HCT116 (cell line): ENCODE measurements at regions not wholly inside any gene's neighbourhood (a gene's known extent, or its start where the extent isn't known, plus 50 kb on each side); places are given as distances from the start of the nearest gene placed in this dataset.

ENCODE experiments used
- EZH2 ChIP-seq: fragments of 200-600 bp; sonication (generic); IDR thresholded peaks from 2 replicates; pipeline ENCODE4 v1.6.1; 2017; ENCODE audit warnings: antibody characterized with exemption, mixed run types
- EZH2phosphoT487 ChIP-seq: fragments of 200-600 bp; IDR thresholded peaks from 2 replicates; pipeline ENCODE4 v1.6.1; 2018; ENCODE audit warnings: antibody characterized with exemption, borderline replicate concordance
- POLR2AphosphoS5 ChIP-seq: IDR thresholded peaks from 2 replicates; pipeline ENCODE4 v1.6.1; 2011; ENCODE audit warnings: mild to moderate bottlenecking, low read depth, low read length, moderate library complexity
- TF ChIP-seq, protein P1 (sequence below), 3 experiments: fragments of 200-600 bp in 1 of 3; sonication (generic) in 1 of 3; IDR thresholded peaks in 2 of 3; conservative IDR thresholded peaks in 1 of 3; 2 replicates each; pipeline ENCODE4 v1.5.1; 2012 to 2017; ENCODE audit warnings: low read depth in 2 of 3, low read length in 2 of 3, antibody characterized with exemption in 1 of 3, borderline replicate concordance in 1 of 3, control low read depth in 1 of 3, mild to moderate bottlenecking in 1 of 3, mixed read lengths in 1 of 3, mixed run types in 1 of 3, moderate library complexity in 1 of 3; ENCODE audit not compliant: insufficient read depth in 1 of 3

DNA sequence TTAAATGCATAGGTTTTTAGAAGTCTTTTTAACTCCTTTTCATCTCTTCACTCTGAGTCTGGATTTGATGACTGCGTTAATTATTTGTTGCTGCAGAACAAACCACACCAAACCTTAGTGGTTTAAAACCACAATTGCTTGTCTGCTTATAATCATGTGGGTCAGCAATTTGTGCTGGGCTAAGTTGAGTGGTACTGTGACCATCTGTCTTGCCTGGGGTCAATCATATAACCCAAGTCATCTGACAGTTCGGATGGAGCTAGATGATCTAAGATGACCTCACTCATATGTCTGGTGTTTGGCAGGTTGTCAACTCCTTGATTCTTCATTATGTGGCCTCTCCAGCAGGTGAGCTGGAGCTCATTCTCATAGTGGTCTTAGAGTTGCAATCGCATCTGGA is 219.1 kb upstream of the ELAVL2 start:
- no peak for TF ChIP-seq EZH2phosphoT487
- TF ChIP-seq POLR2AphosphoS5: no peak
- TF ChIP-seq EZH2: no peak
- TF ChIP-seq, protein P1, sequence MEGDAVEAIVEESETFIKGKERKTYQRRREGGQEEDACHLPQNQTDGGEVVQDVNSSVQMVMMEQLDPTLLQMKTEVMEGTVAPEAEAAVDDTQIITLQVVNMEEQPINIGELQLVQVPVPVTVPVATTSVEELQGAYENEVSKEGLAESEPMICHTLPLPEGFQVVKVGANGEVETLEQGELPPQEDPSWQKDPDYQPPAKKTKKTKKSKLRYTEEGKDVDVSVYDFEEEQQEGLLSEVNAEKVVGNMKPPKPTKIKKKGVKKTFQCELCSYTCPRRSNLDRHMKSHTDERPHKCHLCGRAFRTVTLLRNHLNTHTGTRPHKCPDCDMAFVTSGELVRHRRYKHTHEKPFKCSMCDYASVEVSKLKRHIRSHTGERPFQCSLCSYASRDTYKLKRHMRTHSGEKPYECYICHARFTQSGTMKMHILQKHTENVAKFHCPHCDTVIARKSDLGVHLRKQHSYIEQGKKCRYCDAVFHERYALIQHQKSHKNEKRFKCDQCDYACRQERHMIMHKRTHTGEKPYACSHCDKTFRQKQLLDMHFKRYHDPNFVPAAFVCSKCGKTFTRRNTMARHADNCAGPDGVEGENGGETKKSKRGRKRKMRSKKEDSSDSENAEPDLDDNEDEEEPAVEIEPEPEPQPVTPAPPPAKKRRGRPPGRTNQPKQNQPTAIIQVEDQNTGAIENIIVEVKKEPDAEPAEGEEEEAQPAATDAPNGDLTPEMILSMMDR (IDR thresholded peaks at IDR 0.05 in 2 of 3, conservative IDR thresholded peaks at IDR 0.05 in 1 of 3; ENCODE audit: borderline replicate concordance in 1 of 3, insufficient read depth in 1 of 3, low read depth in 2 of 3, low read length in 2 of 3): no peak
